ENCODE measurements at regions not wholly inside any gene's neighbourhood (a gene's known extent, or its start where the extent isn't known, plus 50 kb on each side); places are given as distances from the start of the nearest gene placed in this dataset.

DNA sequence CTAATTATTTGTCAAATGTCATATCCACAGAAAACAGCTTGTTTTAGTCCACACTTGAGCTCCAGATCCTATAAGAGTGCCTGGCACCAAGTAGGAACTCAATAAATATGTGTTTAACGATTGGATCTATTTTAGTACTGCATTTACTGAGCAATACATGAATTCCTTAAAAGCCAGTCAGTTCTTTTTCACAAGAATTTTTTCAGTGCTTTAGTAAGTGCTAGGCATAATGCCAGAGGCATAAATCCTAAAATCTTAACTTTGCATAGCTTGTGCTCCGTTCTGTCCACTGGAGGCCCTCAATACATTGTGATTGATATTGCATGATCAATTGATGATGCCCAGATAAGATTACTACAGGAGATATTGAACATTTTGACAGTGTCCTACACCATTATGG lies 67.3 kb upstream of the PCSK5 start:
- DNase-seq (ENCODE audit: low read depth, low spot score), result no peak
- ChIA-PET CTCF (no interaction called here), POLR2A (no interaction called here)
- no peaks in the 10 kb centered on the region; the same call in 1 of the 2 replicates for H3K9me3 ChIP-seq (ENCODE audit: control insufficient read depth, insufficient read depth, low read length)
- TF ChIP-seq, protein P1, sequence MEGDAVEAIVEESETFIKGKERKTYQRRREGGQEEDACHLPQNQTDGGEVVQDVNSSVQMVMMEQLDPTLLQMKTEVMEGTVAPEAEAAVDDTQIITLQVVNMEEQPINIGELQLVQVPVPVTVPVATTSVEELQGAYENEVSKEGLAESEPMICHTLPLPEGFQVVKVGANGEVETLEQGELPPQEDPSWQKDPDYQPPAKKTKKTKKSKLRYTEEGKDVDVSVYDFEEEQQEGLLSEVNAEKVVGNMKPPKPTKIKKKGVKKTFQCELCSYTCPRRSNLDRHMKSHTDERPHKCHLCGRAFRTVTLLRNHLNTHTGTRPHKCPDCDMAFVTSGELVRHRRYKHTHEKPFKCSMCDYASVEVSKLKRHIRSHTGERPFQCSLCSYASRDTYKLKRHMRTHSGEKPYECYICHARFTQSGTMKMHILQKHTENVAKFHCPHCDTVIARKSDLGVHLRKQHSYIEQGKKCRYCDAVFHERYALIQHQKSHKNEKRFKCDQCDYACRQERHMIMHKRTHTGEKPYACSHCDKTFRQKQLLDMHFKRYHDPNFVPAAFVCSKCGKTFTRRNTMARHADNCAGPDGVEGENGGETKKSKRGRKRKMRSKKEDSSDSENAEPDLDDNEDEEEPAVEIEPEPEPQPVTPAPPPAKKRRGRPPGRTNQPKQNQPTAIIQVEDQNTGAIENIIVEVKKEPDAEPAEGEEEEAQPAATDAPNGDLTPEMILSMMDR (IDR thresholded peaks at IDR 0.05; ENCODE audit: low read depth, low read length), result no peak
- H3K27me3 ChIP-seq (ENCODE audit: control insufficient read depth, insufficient read depth, low read length), result no peaks in the 10 kb centered on the region
- H3K4me3 ChIP-seq (ENCODE audit: low read depth, low read length), result no peak overlapping the region
- H3K27ac ChIP-seq (ENCODE audit: low read depth, low read length), result no peak overlapping the region

DNA sequence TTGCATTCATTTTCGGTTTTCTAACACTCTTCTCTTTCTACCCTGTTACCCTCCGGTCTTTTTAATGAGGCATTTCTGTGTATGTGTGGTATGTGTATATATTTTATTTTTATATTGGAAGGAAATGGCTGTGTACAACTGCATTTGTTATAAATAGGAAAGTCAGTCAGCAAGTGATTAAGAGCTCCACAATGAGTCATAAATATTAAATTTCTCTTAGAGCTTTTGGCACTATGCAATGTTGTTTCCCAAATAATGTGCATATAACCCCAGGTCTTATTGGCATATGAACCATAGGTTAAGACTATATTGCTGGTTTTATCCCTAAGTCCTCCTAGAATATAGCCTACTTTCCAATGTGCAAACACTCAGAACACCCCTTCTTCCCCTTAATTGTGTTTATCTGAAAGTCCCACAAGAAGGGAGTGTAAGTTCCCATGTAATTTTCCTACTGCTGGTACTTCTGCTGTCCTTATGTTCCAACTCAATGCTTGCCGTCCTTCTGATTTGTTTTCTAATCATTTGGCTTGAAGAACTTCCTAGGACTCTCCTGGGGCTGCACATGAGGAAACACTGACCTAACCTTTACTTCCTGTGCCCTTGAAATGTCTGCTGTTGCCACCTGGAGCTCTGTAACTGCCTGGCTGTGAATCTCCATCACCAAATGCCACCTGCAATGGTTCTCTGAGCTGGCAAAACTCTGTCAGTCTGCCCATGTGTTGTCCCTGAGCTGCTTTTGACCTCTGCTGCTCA lies 65.5 kb upstream of the PCSK5 start:
- CTCF ChIA-PET, result no interaction called here
- Histone ChIP-seq H3K4me3 (ENCODE audit: low read depth, low read length) (no peak overlapping the region), H3K27me3 (ENCODE audit: control insufficient read depth, insufficient read depth, low read length) (no peaks in the 10 kb centered on the region), H3K9me3 (ENCODE audit: control insufficient read depth, insufficient read depth, low read length) (peaks cover 2% of the 10 kb centered on the region; the same call in 1 of the 2 replicates), H3K27ac (ENCODE audit: low read depth, low read length) (no peak overlapping the region)
- no peak for DNase-seq (ENCODE audit: low read depth, low spot score)
- POLR2A ChIA-PET, result no interaction called here
- TF ChIP-seq, protein P1 (IDR thresholded peaks at IDR 0.05; ENCODE audit: low read depth, low read length), result no peak

DNA sequence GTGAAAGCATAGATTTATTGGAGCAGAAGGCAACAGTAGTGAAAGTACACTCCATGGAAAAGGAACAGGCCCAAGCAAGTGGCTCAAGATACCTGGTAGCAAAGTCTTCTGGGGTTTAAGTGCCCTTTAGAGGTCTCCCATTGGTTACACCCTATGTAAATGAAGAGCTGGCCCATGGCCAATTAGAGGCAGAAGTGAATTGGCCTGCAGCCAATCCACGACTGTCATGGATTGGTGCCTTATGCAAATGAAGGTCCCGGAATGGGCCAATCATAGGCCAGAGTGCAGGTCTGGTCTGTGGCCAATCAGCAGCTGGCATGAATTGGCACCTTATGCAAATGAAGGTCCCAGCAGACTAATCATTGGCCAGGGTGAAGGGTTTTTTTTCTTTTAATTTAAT lies 64.2 kb upstream of the PCSK5 start:
- Histone ChIP-seq H3K27ac (ENCODE audit: low read depth, low read length) (no peak overlapping the region), H3K4me3 (ENCODE audit: low read depth, low read length) (no peak overlapping the region), H3K9me3 (ENCODE audit: control insufficient read depth, insufficient read depth, low read length) (0 out of 2 replicates have a peak, but pooled peaks cover 2% of the 10 kb centered on the region), H3K27me3 (ENCODE audit: control insufficient read depth, insufficient read depth, low read length) (no peaks in the 10 kb centered on the region)
- no peak for DNase-seq (ENCODE audit: low read depth, low spot score)
- TF ChIP-seq, protein P1 (IDR thresholded peaks at IDR 0.05; ENCODE audit: low read depth, low read length), result no peak
- POLR2A ChIA-PET, result no interaction called here
- CTCF ChIA-PET, result no interaction called here

DNA sequence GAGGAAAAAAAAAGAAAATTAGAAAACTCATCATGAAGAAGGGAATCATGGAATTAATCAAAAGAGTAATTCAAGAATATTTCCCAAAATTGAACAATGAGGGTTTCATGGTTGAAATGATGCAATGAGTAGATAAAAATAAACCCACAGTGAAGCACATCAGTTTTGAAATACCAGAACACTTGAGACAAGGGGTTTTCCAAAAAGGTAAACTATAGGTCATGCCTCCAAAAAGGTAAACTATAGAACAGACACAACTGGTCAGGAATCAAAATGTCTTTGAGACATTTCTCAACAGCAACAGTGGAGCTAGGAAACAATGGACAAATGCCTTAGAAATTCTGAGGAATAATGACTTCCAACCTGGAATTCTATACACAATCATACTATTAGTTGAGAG lies 60.2 kb upstream of the PCSK5 start:
- Histone ChIP-seq H3K9me3 (ENCODE audit: control insufficient read depth, insufficient read depth, low read length) (0 out of 2 replicates have a peak, but pooled peaks cover 2% of the 10 kb centered on the region), H3K4me3 (ENCODE audit: low read depth, low read length) (no peak overlapping the region), H3K27me3 (ENCODE audit: control insufficient read depth, insufficient read depth, low read length) (no peaks in the 10 kb centered on the region), H3K27ac (ENCODE audit: low read depth, low read length) (no peak overlapping the region)
- TF ChIP-seq, protein P1 (IDR thresholded peaks at IDR 0.05; ENCODE audit: low read depth, low read length), result no peak
- CTCF ChIA-PET, result no interaction called here
- POLR2A ChIA-PET, result no interaction called here
- DNase-seq (ENCODE audit: low read depth, low spot score), result no peak

DNA sequence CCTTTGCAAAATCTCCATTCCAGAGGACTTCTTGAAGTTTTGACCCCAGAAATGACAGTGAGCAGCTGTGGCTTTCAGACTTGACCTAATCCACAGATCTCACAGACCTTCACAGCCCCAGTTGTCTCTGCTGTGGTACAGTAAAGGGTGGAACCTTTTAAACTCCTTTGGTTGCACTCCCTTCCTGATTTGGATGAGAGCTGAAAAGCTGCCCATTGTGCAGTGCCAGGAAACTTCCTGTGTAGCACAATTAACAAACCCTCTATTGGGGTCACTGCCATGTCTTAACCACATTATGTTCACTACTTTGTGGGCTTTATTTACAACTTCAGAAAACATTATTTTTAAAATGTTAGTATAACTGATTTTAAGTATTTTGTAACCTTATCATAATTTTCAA lies 56.7 kb upstream of the PCSK5 start:
- no peak overlapping the region for H3K4me3 ChIP-seq (ENCODE audit: low read depth, low read length)
- no peaks in the 10 kb centered on the region for H3K27me3 ChIP-seq (ENCODE audit: control insufficient read depth, insufficient read depth, low read length)
- no peak overlapping the region for H3K27ac ChIP-seq (ENCODE audit: low read depth, low read length)
- POLR2A ChIA-PET, result no interaction called here
- no peak for DNase-seq (ENCODE audit: low read depth, low spot score)
- TF ChIP-seq, protein P1 (IDR thresholded peaks at IDR 0.05; ENCODE audit: low read depth, low read length), result no peak
- H3K9me3 ChIP-seq (ENCODE audit: control insufficient read depth, insufficient read depth, low read length), result 0 out of 2 replicates have a peak, but pooled peaks cover 2% of the 10 kb centered on the region
- CTCF ChIA-PET, result no interaction called here

Measured in AG04450 (cell line).